Prostate gland (tissue), 2 donors: ENCODE measurements at regions not wholly inside any gene's neighbourhood (a gene's known extent, or its start where the extent isn't known, plus 50 kb on each side); places are given as distances from the start of the nearest gene placed in this dataset.
"Not testable (repeated sequence)": the region's sequence is repeated elsewhere in the genome, so short reads cannot be mapped to it uniquely, and the experiment has no call there.

ENCODE experiments used
- DNase-seq: peaks from one replicate; pipeline ENCODE4 v3.0.0-alpha.2; 2019; ENCODE audit warnings: low spot score
- H3K27ac ChIP-seq, 2 donors: fragments of 200-600 bp; sonication (generic); 2 replicates each; pipeline ENCODE4 v1.5.1; 2017 to 2019
- H3K27me3 ChIP-seq: fragments of 200-600 bp; sonication (generic); replicated peaks from 2 replicates; pipeline ENCODE4 v1.5.1; 2019; ENCODE audit not compliant: insufficient read depth
- H3K36me3 ChIP-seq, 2 donors: fragments of 200-600 bp; sonication (generic); 1 replicate in 1 of 2; 2 replicates in 1 of 2; pipeline versions ENCODE4 v1.5.1 to v1.8.1; 2017 to 2019
- H3K4me1 ChIP-seq: fragments of 200-600 bp; sonication (generic); replicated peaks from 2 replicates; pipeline ENCODE4 v1.5.1; 2019
- H3K4me3 ChIP-seq, 2 donors: fragments of 200-600 bp; sonication (generic); 2 replicates each; pipeline ENCODE4 v1.5.1; 2017 to 2019
- H3K9me3 ChIP-seq: fragments of 200-600 bp; sonication (generic); 2 replicates; pipeline ENCODE4 v1.5.1; 2017
- CTCF ChIP-seq, 4 experiments: fragments of 200-600 bp in 2 of 4; fragments of 450-650 bp in 2 of 4; sonication (generic) in 2 of 4; IDR thresholded peaks; 1 replicate in 3 of 4; 2 replicates in 1 of 4; pipeline ENCODE4 v1.5.1; 2016 to 2019; ENCODE audit warnings: antibody characterized with exemption in 4 of 4, mild to moderate bottlenecking in 2 of 4, moderate library complexity in 2 of 4
- POLR2A ChIP-seq: fragments of 450-650 bp; IDR thresholded peaks from one replicate; pipeline ENCODE4 v1.6.1; 2016; ENCODE audit warnings: antibody characterized with exemption, mild to moderate bottlenecking
- POLR2AphosphoS5 ChIP-seq: sonication (generic); formaldehyde crosslinking; IDR thresholded peaks from one replicate; pipeline ENCODE4 v1.6.1; 2017; ENCODE audit warnings: antibody characterized with exemption
- WGBS: methylation state at CpG from one replicate; pipeline ENCODE4 v1.1.5; 2018; 5-methylcytosine and 5-hydroxymethylcytosine counted together
- intact Hi-C: fragments of 100-400 bp; cut with DNase I; formaldehyde crosslinking; loops from one replicate; pipeline ENCODE4 v1.14.2; 2022

- H3K27ac ChIP-seq: no peak overlapping the region
- H3K4me1 ChIP-seq: no peaks in the 10 kb centered on the region
- intact Hi-C loops: no loop called here
- no peak overlapping the region for H3K4me3 ChIP-seq
- TF ChIP-seq POLR2AphosphoS5 (no peak), CTCF (IDR thresholded peaks at IDR 0.05) (no peak), POLR2A (no peak)
- DNase-seq: no peak
- no peaks in the 10 kb centered on the region for H3K9me3 ChIP-seq
- H3K27me3 ChIP-seq: no peaks in the 10 kb centered on the region
- H3K36me3 ChIP-seq: no peaks in the 10 kb centered on the region
Measured at GRCh38 chr2:13289310-13289709, 572.6 kb downstream of the TRIB2 start.

GRCh38 chr2:13308478-13308805, 591.7 kb downstream of the TRIB2 start:
- H3K27ac ChIP-seq, intact Hi-C loops: not testable (repeated sequence)

GRCh38 chr2:13308989-13309388, 592.3 kb downstream of the TRIB2 start:
- Histone ChIP-seq H3K36me3 (no peaks in the 10 kb centered on the region), H3K27me3 (no peaks in the 10 kb centered on the region), H3K9me3 (no peaks in the 10 kb centered on the region), H3K4me1 (no peaks in the 10 kb centered on the region), H3K4me3 (no peak overlapping the region), H3K27ac (no peak overlapping the region)
- intact Hi-C loops: no loop called here
- DNase-seq: no peak
- WGBS: 63% methylated on average over 4 of the region's 4 CpGs
- TF ChIP-seq POLR2A: no peak
- no peak for TF ChIP-seq CTCF (IDR thresholded peaks at IDR 0.05)
- TF ChIP-seq POLR2AphosphoS5: no peak

More at GRCh38 chr2:13308478-13308805, 591.7 kb downstream of the TRIB2 start:
- DNase-seq, H3K9me3 ChIP-seq, H3K27me3 ChIP-seq, H3K36me3 ChIP-seq, H3K4me3 ChIP-seq, H3K4me1 ChIP-seq: not testable (repeated sequence)
- WGBS: 92% methylated on average over 32 of the region's 33 CpGs

- no peak for TF ChIP-seq POLR2AphosphoS5
- no peak for DNase-seq
- intact Hi-C loops: no loop called here
- Histone ChIP-seq H3K9me3 (no peaks in the 10 kb centered on the region), H3K27ac (no peak overlapping the region), H3K27me3 (no peaks in the 10 kb centered on the region), H3K4me3 (no peak overlapping the region), H3K4me1 (no peaks in the 10 kb centered on the region), H3K36me3 (no peaks in the 10 kb centered on the region)
- 71% methylated on average over 2 of the region's 2 CpGs for WGBS
Measured at GRCh38 chr2:13332060-13332459, 615.3 kb downstream of the TRIB2 start.

- DNase-seq, intact Hi-C loops, H3K9me3 ChIP-seq, H3K27me3 ChIP-seq, H3K4me1 ChIP-seq, H3K36me3 ChIP-seq, H3K27ac ChIP-seq, H3K4me3 ChIP-seq: not testable (repeated sequence)
Measured at GRCh38 chr2:13334071-13334470, 617.3 kb downstream of the TRIB2 start.

GRCh38 chr2:13334545-13334944, 617.8 kb downstream of the TRIB2 start:
- Histone ChIP-seq H3K27me3 (no peaks in the 10 kb centered on the region), H3K36me3 (no peaks in the 10 kb centered on the region), H3K4me1 (no peaks in the 10 kb centered on the region), H3K4me3 (no peak overlapping the region), H3K9me3 (no peaks in the 10 kb centered on the region), H3K27ac (no peak overlapping the region)
- intact Hi-C loops: no loop called here
- no peak for DNase-seq
- no peak for TF ChIP-seq POLR2AphosphoS5
- no peak for TF ChIP-seq POLR2A
- no peak for TF ChIP-seq CTCF (IDR thresholded peaks at IDR 0.05)
